HG03280 (cell line): ENCODE measurements at regions not wholly inside any gene's neighbourhood (a gene's known extent, or its start where the extent isn't known, plus 50 kb on each side); places are given as distances from the start of the nearest gene placed in this dataset.

ENCODE experiments used
- ATAC-seq: cut with Tn5 transposase; IDR thresholded peaks from one replicate; pipeline ENCODE4 v1.9.1; 2021; ENCODE audit warnings: mild to moderate bottlenecking, moderate library complexity; ENCODE audit not compliant: unreplicated experiment

DNA sequence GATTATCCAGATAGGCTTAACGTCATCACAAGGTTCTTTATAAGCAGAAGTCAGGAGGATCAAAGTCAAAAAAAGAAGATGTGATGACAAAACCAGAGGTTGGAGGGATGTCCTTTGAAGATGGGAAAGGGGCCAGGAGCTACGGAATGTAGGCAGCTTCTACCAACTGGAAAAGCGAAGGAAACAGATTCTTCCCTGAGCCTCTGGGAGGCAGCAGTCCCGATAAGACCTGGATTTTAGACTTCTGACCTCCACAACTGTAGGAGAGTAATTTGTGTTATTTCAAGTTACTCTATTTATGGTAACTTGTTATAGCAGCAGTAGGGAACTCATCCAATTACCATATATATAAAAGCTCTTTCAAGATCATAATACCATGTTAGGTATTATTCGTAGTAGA, 98.8 kb upstream of the MYCBP2 start:
- no peak for ATAC-seq

DNA sequence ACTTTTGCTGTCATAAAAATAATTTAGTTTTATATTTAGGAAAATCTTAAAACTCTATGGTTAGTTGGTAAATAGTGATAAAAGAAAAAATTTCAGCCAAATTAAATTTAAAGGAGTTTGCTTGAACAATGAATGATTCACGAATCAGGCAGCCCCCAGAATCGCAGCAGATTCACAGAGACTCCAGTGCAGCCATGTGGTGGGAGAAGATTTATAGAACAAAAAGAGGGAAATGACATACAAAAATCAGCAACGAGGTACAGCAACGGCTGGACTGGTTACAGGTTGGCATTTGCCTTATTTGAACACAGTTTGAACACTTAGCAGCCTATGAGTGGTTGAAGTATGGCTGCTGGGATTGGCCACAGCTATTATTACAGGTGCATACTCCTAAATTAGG, 96.4 kb upstream of the MYCBP2 start:
- ATAC-seq: no peak

DNA sequence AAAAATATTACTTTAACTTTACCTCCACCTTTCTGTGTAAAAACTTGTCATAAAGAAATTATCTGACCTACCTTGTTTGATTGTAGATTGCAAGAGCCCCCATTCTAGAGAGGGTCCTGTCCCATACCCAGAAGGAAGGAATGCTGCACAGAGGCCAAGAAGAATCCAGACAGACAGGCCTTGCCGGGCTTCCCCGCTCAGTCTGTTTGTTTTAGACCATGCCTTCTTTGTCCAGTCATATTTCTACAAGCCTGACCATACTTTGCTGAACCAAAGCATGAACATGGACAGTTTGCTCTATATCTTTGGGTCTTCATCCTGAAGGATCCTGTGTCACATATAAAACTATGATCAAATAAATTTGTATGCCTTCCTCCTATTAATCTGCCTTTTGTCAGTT, 95.8 kb upstream of the MYCBP2 start:
- no peak for ATAC-seq

DNA sequence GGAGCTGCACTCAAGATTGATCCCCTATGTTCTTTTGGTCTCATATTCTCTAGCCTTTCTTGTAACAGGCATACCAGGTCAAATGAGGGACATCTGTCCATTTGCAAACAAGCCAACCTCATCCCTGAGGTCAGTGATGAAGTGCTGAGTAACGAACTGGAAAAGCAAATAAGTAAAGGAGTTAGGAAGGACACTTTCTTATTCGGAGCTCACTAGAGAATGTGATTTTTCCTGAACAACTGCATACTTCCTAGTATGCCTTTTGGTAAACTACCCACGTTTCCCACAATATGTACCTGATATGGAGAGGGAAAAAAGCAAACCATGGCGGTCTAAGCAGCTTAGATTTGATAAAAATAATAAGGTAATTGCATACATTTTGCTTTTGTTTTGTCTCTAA, 91.0 kb upstream of the MYCBP2 start:
- ATAC-seq: no peak

DNA sequence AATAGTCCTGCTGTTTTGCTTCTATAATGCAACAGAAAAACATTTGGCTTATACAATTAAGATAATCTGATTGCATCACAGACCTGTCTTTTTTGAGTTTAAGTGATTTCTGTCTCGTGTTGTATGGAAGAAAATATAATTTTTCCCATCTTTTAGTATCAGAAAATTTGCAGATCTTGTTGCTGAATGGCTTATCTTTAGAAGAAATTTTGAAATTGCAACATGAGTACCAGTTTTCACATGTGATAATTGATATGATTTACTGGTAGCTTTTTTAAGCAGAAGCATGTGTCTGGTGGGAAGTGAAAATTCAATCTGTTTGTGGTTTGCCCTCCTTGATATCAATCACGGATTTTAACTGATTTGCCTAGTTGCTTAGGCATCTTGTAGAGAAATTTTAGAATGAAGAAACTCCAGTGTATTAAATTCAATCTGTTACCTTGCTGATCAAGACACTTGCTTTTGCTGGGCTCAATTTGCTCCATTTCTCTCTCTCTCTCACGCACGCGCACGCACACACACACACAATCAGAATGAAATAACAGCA, 89.8 kb upstream of the MYCBP2 start:
- no peak for ATAC-seq

DNA sequence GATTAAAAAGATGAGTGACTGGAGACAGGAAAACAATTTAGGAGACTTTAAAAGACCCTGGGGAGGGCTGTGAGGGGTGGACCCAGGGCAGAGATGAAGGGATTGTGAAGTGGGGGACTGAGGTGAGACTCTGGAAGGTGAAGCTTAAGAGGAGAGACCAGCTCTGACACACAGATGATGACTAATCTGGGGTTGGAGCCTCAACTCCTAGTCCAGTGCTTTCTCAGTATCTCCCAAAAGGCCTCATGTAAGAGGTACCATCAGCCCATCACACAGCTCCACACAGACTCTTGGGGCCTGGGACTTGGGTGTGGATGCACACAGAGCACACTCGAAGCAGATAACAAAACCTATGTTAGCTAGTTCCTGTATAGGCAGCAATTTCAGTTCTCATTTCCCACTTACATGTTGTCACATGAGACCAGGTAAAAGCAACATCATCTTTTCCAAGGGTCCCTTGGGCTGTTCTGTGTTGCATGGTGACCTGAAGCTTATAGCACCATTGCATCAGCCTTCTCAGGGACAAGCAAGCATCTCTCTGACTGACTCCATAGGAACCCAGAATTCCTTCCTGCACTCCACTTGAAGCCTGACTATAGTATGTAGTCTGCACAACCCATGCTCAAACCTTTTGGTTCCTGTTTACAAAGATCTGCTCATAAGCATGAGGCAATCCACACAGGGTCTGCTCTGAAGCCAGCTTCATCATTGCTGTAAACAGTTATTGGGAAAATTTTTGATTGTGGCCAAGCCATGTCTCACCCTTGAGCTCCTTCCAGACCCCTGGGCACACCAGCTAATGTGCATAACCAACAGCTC, 88.6 kb upstream of the MYCBP2 start:
- peak; percentile 83 for ATAC-seq

DNA sequence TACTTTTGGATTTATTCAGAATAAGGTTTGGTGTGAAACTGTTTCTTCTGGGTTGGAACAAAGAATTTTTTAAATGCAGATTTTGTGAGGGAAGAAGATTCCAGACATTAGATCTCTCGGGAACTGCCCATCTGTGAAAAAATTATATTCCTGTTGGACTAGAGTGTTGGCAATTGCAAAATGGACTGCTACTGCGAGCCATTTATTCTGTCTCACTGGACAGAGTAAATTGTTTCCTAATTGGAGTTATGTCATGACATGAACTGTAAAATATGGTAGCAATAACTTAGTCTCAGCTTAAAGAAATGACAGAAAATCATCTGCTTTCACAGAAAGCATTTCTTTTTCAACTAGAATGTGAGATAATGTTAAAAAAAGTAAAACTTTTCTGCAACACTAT, 86.0 kb upstream of the MYCBP2 start:
- ATAC-seq: no peak

DNA sequence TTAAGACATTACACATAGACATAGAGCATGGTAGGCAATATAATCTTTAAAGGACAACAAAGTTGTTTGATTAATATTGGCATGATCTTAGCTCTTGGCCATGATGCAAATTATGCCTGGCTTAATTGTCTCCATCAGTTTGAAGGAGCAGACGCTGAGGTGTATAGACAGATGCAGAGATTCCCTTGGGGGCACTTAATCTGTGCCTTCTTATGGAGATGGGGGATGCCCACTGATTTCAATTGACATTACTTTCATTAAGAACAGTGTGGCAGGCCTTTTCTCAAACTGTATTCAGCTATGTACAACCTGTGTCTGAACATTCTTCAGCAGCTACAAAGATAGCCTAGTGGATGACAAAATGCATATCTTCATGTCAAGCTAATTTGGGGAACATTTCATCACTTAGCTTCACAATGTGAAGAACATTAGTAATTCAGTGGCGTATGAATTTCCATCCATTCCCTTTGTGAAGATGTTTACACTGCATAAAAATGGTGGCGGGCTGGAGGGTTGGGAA, 85.3 kb upstream of the MYCBP2 start:
- no peak for ATAC-seq

DNA sequence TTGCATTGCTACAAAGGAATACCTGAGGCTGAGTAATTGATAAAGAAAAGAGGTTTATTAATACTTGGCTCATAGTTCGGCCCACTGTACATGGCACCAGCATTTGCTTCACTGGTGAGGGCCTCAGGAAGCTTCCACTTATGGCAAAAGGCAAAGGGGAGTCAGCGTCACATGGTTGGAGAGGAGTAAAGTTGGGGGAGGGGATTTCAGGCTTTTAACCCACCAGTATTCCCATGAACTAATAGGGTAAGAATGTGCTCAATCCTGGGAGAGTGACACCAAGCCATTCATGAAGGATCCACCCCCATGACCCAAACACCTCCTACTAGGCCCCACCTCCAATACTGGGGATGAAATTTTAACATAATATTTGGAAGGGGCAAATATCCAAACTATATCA, 82.5 kb upstream of the MYCBP2 start:
- ATAC-seq: no peak

DNA sequence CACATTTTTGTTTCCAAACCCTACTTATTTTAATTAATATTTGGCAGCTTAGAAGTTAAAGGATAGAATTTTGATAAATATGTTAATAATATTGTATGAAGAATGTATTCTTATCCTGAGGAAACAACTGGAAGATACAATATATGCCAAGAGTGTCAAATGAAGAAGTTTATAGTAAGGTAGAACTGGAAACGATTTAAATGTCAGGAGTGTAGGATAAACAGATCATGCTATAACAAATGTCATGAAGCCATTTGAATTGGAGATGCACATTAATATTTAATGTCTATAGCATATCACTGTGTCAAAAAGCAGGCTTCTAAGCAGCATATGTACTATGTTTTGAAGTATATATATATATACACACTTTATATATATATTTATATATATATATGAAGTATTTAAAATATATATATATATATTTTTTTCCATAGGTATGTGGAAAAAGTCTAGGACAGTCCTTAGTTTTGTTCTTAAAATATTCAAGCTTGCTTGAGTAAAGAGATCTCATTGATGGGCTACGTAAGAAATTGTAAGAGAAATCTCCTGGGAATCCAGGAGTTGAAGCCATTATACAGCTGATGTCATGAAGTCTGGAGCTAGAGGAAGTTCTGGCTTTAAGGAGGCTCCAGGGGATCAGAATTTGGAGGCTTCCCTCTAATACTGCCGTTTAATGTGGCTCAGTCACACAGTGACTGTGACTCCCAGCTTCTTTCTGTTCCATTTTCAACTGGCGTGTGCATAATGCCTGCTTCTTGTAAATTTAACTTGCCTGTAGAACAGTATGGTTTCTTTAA, 79.9 kb upstream of the MYCBP2 start:
- no peak for ATAC-seq

DNA sequence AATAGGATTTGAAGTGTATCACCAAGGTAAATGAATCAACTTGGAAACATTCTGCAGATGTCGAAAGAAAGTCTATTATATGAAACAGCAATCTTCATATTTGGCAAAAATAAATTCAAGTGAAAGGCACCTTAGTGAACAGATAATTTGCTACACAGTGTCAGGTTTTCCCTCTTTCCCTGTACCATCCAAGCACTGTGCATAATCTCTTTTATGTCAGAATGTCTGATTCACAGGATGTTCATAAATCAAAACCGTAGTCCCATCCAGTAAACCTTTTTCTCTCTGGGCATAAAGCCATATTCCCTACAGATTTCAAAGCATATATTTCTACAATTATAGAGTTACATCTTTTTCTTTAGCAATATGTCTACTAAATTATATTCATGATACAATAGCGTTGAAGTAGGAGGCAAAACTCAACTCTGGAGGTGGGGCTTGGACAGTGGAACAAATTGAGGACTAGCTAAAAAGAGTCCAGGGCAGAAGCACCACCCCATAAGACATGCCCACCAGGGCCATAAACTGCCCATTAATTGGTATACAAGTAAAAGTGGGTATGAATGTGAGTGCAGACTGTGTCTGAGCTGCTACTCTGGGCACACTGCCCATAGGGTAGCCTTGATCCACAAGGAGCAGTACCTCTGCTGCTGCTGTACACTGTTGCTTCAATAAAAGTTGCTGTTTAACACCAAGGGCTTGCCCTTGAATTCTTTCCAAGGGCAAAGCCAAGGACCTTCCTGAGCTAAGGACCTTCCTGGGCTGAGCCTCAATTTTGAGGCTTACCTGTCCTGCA, 72.1 kb upstream of the MYCBP2 start:
- no peak for ATAC-seq

DNA sequence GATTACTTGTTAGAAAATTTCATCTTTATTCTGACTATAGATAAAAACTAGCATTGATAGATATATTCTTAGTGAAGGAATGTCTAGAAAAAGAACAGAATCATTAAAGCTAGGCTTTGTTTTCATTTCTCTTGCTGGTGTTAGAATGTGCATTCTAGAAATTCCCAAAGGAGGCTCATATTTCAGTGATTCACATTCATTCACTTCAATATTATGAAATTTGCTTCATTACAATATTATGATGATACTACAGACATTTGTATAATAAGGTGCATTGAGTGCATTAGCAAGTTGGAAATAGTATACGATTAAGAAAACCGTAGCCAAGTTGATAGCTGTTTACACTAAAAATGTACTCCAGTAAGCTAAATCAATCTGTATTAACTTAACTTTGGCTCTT, 70.7 kb upstream of the MYCBP2 start:
- no peak for ATAC-seq

DNA sequence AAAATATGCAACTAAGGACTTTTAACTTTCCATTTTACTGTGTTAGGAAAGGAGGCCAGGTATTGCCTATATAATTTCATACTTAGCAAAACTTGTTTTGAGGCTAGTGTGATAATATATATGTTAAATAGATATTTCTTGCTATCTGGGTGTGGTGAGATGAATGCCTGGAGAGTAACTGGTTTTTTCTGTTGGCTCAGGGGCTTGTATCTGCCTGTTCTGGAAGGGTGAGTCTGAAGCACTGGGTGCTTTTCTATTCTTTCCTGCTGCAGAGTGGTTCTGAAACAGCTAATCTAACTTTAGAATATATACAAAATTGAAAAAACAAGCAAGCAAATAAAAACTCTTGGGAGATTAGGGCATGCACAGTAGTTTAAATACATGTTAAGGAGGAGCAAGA, 64.6 kb upstream of the MYCBP2 start:
- no peak for ATAC-seq

DNA sequence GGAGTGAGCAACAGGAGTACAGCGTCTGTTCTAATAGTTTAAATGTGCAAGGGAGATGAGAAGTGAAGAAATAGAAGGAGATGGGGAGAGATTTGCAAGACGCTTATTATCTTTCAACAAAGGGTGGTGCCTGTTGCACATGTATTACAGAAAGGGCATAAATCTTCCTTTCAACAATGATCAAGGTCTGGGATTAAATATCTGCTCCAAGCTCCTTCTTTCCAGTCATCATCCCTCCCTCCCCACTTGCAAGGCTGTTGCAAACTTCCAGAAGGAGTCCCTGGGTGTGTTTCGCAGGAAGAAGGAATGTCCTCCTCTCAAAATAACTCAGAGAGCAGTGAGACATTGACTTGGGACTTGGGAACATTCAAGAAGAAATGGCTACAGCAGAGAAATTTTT, 63.5 kb upstream of the MYCBP2 start:
- ATAC-seq: no peak

DNA sequence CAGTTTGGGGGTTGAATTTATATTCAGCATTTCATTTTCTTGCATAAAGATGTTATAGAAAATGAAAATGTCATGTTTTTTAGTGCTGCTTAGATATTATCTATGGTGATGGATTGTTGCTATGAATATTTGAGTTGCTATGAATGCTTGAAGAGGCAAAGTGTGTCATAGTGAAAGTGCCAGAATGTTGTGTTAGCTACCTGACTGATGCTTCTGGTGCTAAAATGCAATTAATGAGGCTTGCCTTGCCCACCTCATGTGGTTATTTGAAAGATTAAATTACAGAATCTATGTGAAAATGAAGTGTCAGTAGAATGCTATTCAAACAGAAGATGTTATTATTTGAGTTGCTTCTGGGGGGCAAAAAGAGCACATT, 62.7 kb upstream of the MYCBP2 start:
- ATAC-seq: peak; percentile 54

DNA sequence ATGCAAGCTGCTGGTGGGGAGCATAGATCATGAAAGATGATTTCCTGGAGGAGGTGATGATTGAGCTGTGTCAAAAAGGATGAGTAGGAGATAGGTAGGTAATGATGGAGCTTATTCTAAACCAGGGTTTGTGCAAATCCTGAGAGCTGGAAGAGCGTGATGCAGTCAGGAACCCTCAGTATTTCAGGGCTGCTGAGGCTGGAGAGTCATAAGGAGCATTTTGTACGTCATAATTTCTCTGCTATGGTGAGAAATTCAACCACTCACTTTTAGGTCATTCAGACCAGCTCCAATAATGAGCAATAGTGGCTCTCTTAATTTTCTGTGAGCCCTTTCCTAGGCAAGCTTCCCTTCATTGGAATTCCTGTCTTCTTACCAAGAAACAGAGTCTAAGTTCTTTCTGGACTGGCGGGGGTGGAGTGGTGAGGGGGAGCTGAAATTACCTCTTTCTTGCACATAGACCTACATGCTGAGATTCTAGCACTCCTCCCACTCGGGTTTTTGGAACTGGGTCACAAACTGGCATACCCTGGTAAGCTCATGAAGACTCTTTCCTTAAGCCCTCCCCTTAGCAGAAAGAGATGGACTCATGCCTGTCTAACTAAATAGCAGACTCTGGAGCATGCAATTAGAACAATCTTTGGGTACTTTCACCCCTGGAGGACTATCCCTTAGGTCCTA, 62.2 kb upstream of the MYCBP2 start:
- ATAC-seq: peak; percentile 16

DNA sequence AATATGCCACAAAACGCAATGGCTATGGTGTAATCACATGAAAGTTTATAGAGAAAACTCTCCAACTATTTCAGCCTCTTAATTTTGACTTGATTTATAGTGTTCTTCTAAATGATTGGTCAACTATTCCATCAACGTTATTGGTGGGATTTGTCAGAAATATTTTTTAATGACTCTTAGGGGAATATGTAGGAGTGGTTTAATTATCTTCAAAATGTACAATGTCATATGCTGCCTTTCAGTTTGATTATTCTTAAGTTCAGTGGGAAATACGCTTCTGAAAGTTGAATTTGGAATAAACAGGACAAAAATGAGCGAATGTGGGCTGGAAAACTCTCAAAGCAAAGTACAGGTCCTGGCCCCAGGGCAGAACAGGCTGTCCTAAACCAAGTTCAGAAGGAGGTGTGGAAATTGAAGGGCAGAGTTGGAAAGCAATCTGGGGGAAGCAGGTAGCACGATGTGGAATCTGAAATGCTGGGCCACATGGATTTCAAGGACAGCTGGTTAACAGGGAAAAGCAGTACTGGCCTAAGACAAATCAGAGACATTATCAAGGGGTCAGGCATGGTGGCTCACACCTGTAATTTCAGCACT, 60.8 kb upstream of the MYCBP2 start:
- no peak for ATAC-seq

DNA sequence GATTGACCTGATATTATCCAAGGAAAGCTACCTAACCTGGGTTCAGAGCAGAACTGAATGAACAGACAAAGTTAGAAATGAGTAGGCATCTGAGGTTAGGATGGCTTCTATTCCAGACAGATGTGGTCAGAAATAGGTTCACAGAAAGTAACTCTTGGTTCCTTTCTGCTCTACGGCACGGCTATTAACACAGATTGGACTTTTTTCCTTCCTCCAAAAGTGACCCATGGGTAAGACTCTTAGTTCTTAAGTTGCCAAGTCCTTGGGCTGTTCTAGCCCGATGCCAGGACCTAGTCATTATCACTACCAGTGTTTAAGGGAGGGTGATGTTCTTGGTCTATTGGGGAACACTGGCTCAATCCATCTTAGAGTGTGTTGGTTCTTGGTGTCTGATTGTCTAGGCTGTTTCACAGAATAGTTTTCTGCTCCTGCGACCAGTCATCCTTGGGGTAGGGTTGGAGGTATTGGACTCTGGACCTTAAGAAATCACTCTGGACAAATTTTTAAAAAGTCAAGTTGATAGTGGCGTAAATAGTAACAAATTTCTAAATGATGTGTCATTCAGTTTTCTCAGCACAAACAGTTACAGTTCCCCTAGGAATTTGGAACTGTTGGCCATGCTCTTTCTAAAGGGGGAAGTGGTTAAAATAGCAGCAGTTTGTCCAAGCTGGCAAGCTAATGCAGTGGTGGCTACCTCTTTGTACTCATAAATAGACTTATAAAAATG, 60.1 kb upstream of the MYCBP2 start:
- ATAC-seq: no peak

DNA sequence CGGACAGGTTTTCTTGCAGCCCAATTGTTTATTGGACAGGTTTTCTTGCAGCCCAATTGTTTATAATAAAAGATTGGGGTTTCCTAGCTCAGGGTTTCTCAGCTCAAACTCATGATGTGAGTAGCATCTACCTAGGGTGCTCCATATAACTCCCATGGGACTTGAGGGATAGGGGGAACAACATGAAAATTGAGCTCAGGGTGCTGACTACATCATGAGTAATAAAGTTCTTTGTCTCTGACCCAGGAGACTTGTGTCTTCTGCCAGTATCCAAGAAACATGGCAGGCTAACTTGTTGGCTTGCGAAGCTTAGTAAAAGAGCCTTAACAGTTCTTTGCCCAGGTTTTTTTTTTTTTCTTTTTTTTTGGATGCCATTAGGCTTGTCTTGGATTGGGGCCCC, 59.2 kb upstream of the MYCBP2 start:
- ATAC-seq: no peak

DNA sequence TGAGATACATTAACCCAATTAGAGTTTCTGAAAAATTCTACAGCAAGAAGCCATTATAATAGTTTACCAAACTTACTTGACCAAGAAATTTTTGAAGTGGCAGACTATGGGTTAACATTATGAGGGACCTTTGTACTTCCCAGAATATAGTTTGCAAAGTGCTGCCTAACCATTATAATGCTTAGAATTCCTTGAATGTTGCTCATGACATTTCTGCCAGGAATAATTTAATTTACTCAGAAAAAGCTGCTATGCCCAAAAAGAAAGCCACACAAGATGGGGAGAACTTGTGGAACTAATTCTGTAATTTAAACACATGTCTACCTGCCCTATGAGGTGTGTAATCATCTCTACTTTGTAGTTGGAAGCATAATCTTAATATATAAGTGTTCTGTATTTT, 58.1 kb upstream of the MYCBP2 start:
- ATAC-seq: no peak
